ENCODE measurements at regions not wholly inside any gene's neighbourhood (a gene's known extent, or its start where the extent isn't known, plus 50 kb on each side); places are given as distances from the start of the nearest gene placed in this dataset.

DNA sequence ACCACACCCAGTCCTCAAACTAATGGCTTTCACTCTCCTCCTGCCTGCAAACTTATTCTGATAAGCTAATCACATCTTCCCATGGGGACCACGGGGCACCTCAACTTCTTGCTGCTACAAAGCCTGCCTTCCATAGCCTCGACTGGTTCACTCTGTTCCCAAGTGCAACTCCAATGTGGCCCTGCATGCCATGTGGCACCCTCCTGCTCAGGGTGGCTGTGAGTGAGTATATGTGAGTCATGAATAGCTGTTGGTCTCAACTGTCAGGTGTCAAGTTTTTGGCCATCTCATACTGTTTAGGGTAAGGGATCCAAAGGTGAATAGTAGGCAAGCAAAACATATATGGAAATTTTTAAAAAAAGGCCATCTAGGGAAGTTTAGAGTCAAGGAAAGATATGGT lies 276.1 kb upstream of the DCC start (continued):
- TF ChIP-seq EGR1 (IDR thresholded peaks at IDR 0.05; ENCODE audit: borderline replicate concordance in 1 of 2, low read depth in 2 of 2, low read length in 2 of 2) (no peak), NFYB (IDR thresholded peaks at IDR 0.05; ENCODE audit: insufficient read depth, low read depth, low read length) (no peak)
- TF ChIP-seq, protein P1, sequence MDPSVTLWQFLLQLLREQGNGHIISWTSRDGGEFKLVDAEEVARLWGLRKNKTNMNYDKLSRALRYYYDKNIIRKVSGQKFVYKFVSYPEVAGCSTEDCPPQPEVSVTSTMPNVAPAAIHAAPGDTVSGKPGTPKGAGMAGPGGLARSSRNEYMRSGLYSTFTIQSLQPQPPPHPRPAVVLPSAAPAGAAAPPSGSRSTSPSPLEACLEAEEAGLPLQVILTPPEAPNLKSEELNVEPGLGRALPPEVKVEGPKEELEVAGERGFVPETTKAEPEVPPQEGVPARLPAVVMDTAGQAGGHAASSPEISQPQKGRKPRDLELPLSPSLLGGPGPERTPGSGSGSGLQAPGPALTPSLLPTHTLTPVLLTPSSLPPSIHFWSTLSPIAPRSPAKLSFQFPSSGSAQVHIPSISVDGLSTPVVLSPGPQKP (IDR thresholded peaks at IDR 0.05; ENCODE audit: low read depth, low read length) = no peak

DNA sequence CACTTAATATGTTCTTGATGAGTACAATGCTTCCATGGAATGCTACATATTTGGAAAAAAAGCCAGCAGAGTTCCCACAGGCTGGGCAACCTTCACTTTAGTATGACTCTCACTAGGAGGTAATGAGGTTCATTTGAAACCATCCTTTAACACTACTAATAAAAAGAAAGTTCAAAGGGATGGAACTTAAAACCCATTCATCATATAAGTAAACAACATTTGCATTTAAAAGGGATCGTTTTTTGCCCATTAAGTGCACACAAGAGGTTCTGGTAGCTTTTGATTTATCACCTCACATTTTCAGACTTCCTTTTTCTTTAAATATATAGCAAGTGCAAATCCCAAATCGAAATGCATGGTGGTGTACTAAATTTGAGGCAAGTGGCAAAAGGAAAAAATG lies 270.8 kb upstream of the DCC start:
- Histone ChIP-seq H2AFZ (ENCODE audit: control insufficient read depth, low read depth, low read length) (no peak overlapping the region), H4K20me1 (ENCODE audit: control insufficient read depth, insufficient read depth) (no peaks in the 10 kb centered on the region), H3K27me3 (replicated peaks in 1 of 2; ENCODE audit: control insufficient read depth in 2 of 2, insufficient read depth in 2 of 2, low read length in 1 of 2) (no peaks in the 10 kb centered on the region), H3K9me3 (replicated peaks; ENCODE audit: control insufficient read depth, insufficient read depth, low read length) (no peaks in the 10 kb centered on the region), H3K4me3 (no peak overlapping the region), H3K27ac (ENCODE audit: control insufficient read depth, insufficient read depth) (no peak overlapping the region), H3K4me2 (ENCODE audit: control insufficient read depth, insufficient read depth) (no peak overlapping the region), H3K4me1 (ENCODE audit: control insufficient read depth, insufficient read depth, low read length) (no peaks in the 10 kb centered on the region), H3K9ac (ENCODE audit: control insufficient read depth, insufficient read depth, low read length) (no peak overlapping the region), H3K79me2 (ENCODE audit: control insufficient read depth, insufficient read depth, low read length) (no peaks in the 10 kb centered on the region), H3K36me3 (ENCODE audit: control insufficient read depth in 2 of 2, insufficient read depth in 2 of 2, low read length in 1 of 2) (no peaks in the 10 kb centered on the region)
- POLR2A ChIA-PET = no interaction called here
- SMC1A ChIA-PET (ENCODE audit: uncharacterized antibody, unreplicated experiment) = interaction anchor here (1.1 to 1.2 kb wide), 2 partner anchors 14 to 23 kb away, joined by 3 to 4 read pairs; no protein-coding TSS in a partner anchor
- no peak for FAIRE-seq
- peak; percentile 41 for ATAC-seq
- in situ Hi-C loops (cut with MboI) (no loop called here), intact Hi-C loops (cut with micrococcal nuclease; ENCODE audit: unreplicated experiment) (no loop called here)
- BruUV-seq (replicated peaks) = no TSS peak
- RAD21 ChIA-PET (ENCODE audit: unreplicated experiment) = no interaction called here
- WGBS (ENCODE audit: insufficient coverage, insufficient replicate concordance, low lambda C conversion rate, missing lambda C conversion rate) = 2% methylated on average over 2 of the region's 2 CpGs
- no peak for DNase-seq (ENCODE audit: low read depth, low spot score)
- CTCF ChIA-PET = no interaction called here
- no peak for TF ChIP-seq EZH2 (IDR thresholded peaks at IDR 0.05; ENCODE audit: borderline replicate concordance, control insufficient read depth, low read depth, low read length)
- no peak for TF ChIP-seq TAF1 (IDR thresholded peaks at IDR 0.05; ENCODE audit: borderline replicate concordance, low read depth, low read length)
- TF ChIP-seq POLR2AphosphoS2 (IDR thresholded peaks at IDR 0.05; ENCODE audit: low read depth, low read length) = no peak
- TF ChIP-seq EP300 (IDR thresholded peaks at IDR 0.05; ENCODE audit: borderline replicate concordance in 1 of 2, control insufficient read depth in 1 of 2, low read depth in 2 of 2, low read length in 2 of 2) = no peak
- TF ChIP-seq HDAC2 (IDR thresholded peaks at IDR 0.05) = no peak
- TF ChIP-seq, protein P2, sequence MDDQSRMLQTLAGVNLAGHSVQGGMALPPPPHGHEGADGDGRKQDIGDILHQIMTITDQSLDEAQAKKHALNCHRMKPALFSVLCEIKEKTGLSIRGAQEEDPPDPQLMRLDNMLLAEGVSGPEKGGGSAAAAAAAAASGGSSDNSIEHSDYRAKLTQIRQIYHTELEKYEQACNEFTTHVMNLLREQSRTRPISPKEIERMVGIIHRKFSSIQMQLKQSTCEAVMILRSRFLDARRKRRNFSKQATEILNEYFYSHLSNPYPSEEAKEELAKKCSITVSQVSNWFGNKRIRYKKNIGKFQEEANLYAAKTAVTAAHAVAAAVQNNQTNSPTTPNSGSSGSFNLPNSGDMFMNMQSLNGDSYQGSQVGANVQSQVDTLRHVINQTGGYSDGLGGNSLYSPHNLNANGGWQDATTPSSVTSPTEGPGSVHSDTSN (IDR thresholded peaks at IDR 0.05; ENCODE audit: insufficient replicate concordance, low read depth, low read length) = no peak
- no peak for TF ChIP-seq DPF2 (IDR thresholded peaks at IDR 0.05)
- TF ChIP-seq SREBF2 (IDR thresholded peaks at IDR 0.05; ENCODE audit: low read length) = no peak
- TF ChIP-seq JUND (IDR thresholded peaks at IDR 0.05; ENCODE audit: low read depth, low read length) = no peak
- TF ChIP-seq CEBPB (IDR thresholded peaks at IDR 0.05; ENCODE audit: borderline replicate concordance in 1 of 2, low read depth in 2 of 2, low read length in 2 of 2) = no peak
- TF ChIP-seq, protein P3, sequence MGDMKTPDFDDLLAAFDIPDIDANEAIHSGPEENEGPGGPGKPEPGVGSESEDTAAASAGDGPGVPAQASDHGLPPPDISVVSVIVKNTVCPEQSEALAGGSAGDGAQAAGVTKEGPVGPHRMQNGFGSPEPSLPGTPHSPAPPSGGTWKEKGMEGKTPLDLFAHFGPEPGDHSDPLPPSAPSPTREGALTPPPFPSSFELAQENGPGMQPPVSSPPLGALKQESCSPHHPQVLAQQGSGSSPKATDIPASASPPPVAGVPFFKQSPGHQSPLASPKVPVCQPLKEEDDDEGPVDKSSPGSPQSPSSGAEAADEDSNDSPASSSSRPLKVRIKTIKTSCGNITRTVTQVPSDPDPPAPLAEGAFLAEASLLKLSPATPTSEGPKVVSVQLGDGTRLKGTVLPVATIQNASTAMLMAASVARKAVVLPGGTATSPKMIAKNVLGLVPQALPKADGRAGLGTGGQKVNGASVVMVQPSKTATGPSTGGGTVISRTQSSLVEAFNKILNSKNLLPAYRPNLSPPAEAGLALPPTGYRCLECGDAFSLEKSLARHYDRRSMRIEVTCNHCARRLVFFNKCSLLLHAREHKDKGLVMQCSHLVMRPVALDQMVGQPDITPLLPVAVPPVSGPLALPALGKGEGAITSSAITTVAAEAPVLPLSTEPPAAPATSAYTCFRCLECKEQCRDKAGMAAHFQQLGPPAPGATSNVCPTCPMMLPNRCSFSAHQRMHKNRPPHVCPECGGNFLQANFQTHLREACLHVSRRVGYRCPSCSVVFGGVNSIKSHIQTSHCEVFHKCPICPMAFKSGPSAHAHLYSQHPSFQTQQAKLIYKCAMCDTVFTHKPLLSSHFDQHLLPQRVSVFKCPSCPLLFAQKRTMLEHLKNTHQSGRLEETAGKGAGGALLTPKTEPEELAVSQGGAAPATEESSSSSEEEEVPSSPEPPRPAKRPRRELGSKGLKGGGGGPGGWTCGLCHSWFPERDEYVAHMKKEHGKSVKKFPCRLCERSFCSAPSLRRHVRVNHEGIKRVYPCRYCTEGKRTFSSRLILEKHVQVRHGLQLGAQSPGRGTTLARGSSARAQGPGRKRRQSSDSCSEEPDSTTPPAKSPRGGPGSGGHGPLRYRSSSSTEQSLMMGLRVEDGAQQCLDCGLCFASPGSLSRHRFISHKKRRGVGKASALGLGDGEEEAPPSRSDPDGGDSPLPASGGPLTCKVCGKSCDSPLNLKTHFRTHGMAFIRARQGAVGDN (IDR thresholded peaks at IDR 0.05) = no peak
- TF ChIP-seq, protein P4, sequence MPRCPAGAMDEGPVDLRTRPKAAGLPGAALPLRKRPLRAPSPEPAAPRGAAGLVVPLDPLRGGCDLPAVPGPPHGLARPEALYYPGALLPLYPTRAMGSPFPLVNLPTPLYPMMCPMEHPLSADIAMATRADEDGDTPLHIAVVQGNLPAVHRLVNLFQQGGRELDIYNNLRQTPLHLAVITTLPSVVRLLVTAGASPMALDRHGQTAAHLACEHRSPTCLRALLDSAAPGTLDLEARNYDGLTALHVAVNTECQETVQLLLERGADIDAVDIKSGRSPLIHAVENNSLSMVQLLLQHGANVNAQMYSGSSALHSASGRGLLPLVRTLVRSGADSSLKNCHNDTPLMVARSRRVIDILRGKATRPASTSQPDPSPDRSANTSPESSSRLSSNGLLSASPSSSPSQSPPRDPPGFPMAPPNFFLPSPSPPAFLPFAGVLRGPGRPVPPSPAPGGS (IDR thresholded peaks at IDR 0.05; ENCODE audit: borderline replicate concordance, insufficient read depth, low read depth, low read length, poor library complexity, severe bottlenecking) = no peak

All from GM12878 (cell line).